ENCODE measurements at regions not wholly inside any gene's neighbourhood (a gene's known extent, or its start where the extent isn't known, plus 50 kb on each side); places are given as distances from the start of the nearest gene placed in this dataset.

- H3T11ph ChIP-seq (ENCODE audit: low read length) = no peak overlapping the region
- H3K14ac ChIP-seq (ENCODE audit: insufficient read depth, low read length) = no peak overlapping the region; the same call in 1 of the 2 replicates
- no CpG with 5 or more reads among the region's 8 CpGs for WGBS (ENCODE audit: extremely low coverage, insufficient read length, low lambda C conversion rate)
- H2BK120ac ChIP-seq (ENCODE audit: low read depth, low read length, poor library complexity, severe bottlenecking) = no peak overlapping the region
- no peak overlapping the region for H4K91ac ChIP-seq (ENCODE audit: insufficient read length, low read depth, low read length)
- H3K36me3 Mint-ChIP-seq (ENCODE audit: insufficient read depth in 1 of 3, low read depth in 3 of 3) = no peaks in the 10 kb centered on the region
- H3K23me2 ChIP-seq (ENCODE audit: insufficient read length, low read depth, low read length, poor library complexity, severe bottlenecking) = no peaks in the 10 kb centered on the region
- H2AK5ac ChIP-seq (ENCODE audit: insufficient read length, low read length) = no peak overlapping the region
- no peaks in the 10 kb centered on the region for H3K9me3 ChIP-seq (ENCODE audit: control insufficient read depth, low read depth, low read length)
- no peak overlapping the region for H4K5ac ChIP-seq (ENCODE audit: insufficient read length, low read depth, low read length)
- no peak overlapping the region for H2BK20ac ChIP-seq (ENCODE audit: low read depth, low read length, poor library complexity, severe bottlenecking)
- H4K8ac ChIP-seq (replicated peaks; ENCODE audit: insufficient read length, low read depth, low read length) = no peak overlapping the region
- no peak overlapping the region for H2BK12ac ChIP-seq (ENCODE audit: insufficient read length, low read depth, low read length)
- no peak overlapping the region for H2BK15ac ChIP-seq (ENCODE audit: low read depth, low read length)
- H3K79me2 ChIP-seq (ENCODE audit: insufficient read depth, low read length) = no peaks in the 10 kb centered on the region
- no peaks in the 10 kb centered on the region for H3K79me1 ChIP-seq (ENCODE audit: insufficient read depth, low read depth, low read length, poor library complexity, severe bottlenecking)
- DNase-seq = no peak
- peaks cover 10 to 14% of the 10 kb centered on the region in 2 experiments for H3K4me1 Mint-ChIP-seq
- TF ChIP-seq CTCF (conservative IDR thresholded peaks at IDR 0.05) = no peak
- H3K56ac ChIP-seq (ENCODE audit: insufficient read length, low read depth, low read length) = no peak overlapping the region
- no peaks in the 10 kb centered on the region for H3K4me1 ChIP-seq (ENCODE audit: insufficient read depth, low read length)
- H3K27ac ChIP-seq (ENCODE audit: insufficient read length, low read depth, low read length) = no peak overlapping the region
- no peak overlapping the region for H2AFZ ChIP-seq (ENCODE audit: low read length)
- H3K4ac ChIP-seq (ENCODE audit: low read depth, low read length) = no peak overlapping the region
- H3K9ac ChIP-seq (ENCODE audit: extremely low read depth, insufficient read length, low read length) = no peak overlapping the region
- peaks cover 12% of the 10 kb centered on the region for H3K27me3 Mint-ChIP-seq (ENCODE audit: low read depth)
- H3K4me2 ChIP-seq (ENCODE audit: insufficient read depth, insufficient read length, low read length) = no peak overlapping the region
- no peak overlapping the region for H3K4me3 Mint-ChIP-seq
- no peak overlapping the region for H3K23ac ChIP-seq (ENCODE audit: insufficient read length, low read depth, low read length)
- no peak overlapping the region for H2BK5ac ChIP-seq (ENCODE audit: insufficient read length, low read length)
- no peaks in the 10 kb centered on the region for H4K20me1 ChIP-seq (ENCODE audit: control insufficient read depth, insufficient read depth, insufficient read length)
- no peak overlapping the region for H3K18ac ChIP-seq (ENCODE audit: insufficient read length, low read depth, low read length)
- H3K9me3 Mint-ChIP-seq = no peaks in the 10 kb centered on the region
- no peaks in the 10 kb centered on the region for H3K27me3 ChIP-seq (ENCODE audit: insufficient read depth, low read length)
- H3K27ac Mint-ChIP-seq = no peak overlapping the region
These were observed 102.8 kb upstream of the CCL1 start for GRCh38 chr17:34465789-34466188.
